Neural cell (in vitro differentiated cells): ENCODE measurements at regions not wholly inside any gene's neighbourhood (a gene's known extent, or its start where the extent isn't known, plus 50 kb on each side); places are given as distances from the start of the nearest gene placed in this dataset.

Experiments used
- H2AFZ ChIP-seq: fragments of 200-600, 300-800 bp; sonication (generic), shearing (Covaris generic); 2 replicates; pipeline ENCODE4 v1.6.0; 2014; ENCODE audit warnings: low read depth, mild to moderate bottlenecking, antibody characterized with exemption, low read length, moderate library complexity
- H3F3A ChIP-seq: fragments of 200-600 bp; shearing (Covaris generic); 2 replicates; pipeline ENCODE4 v1.6.1; 2016; ENCODE audit warnings: mild to moderate bottlenecking, moderate library complexity, mixed read lengths, antibody characterized with exemption, low read length; ENCODE audit not compliant: insufficient read depth, poor library complexity, severe bottlenecking
- H3K27ac ChIP-seq: fragments of 200-600, 300-800 bp; sonication (generic), shearing (Covaris generic); 2 replicates; pipeline ENCODE4 v1.5.1; 2014; ENCODE audit warnings: mild to moderate bottlenecking, low read length, moderate library complexity
- H3K27me3 ChIP-seq: fragments of 300-800, 200-600 bp; sonication (generic), shearing (Covaris generic); 2 replicates; pipeline ENCODE4 v1.6.0; 2014; ENCODE audit warnings: mild to moderate bottlenecking, low read depth, low read length, moderate library complexity; ENCODE audit not compliant: insufficient read depth
- H3K36me3 ChIP-seq: fragments of 300-800, 200-600 bp; sonication (generic), shearing (Covaris generic); 2 replicates; pipeline ENCODE4 v1.5.1; 2014; ENCODE audit warnings: mild to moderate bottlenecking, antibody characterized with exemption, low read length, moderate library complexity; ENCODE audit not compliant: insufficient read depth
- H3K4me2 ChIP-seq: fragments of 300-800, 200-600 bp; sonication (generic), shearing (Covaris generic); 2 replicates; pipeline ENCODE4 v1.6.0; 2014; ENCODE audit warnings: mild to moderate bottlenecking, low read length
- H3K4me3 ChIP-seq: fragments of 300-800, 200-600 bp; sonication (generic), shearing (Covaris generic); 2 replicates; pipeline ENCODE4 v1.5.1; 2014; ENCODE audit warnings: mild to moderate bottlenecking, low read length, moderate library complexity
- H3K79me2 ChIP-seq: fragments of 200-600 bp; shearing (Covaris generic); replicated peaks from 2 replicates; pipeline ENCODE4 v1.6.0; 2014; ENCODE audit warnings: mild to moderate bottlenecking, low read length, moderate library complexity; ENCODE audit not compliant: insufficient read depth
- H3K9ac ChIP-seq: fragments of 300-800, 200-600 bp; sonication (generic), shearing (Covaris generic); 2 replicates; pipeline ENCODE4 v1.6.1; 2016; ENCODE audit warnings: mild to moderate bottlenecking, low read length, mixed read lengths
- H3K9me2 ChIP-seq: fragments of 200-600 bp; shearing (Covaris generic); 2 replicates; pipeline ENCODE4 v1.6.1; 2016; ENCODE audit warnings: mild to moderate bottlenecking, low read length, mixed read lengths; ENCODE audit not compliant: insufficient read depth
- H3K9me3 ChIP-seq: fragments of 200-600, 300-800 bp; sonication (generic), shearing (Covaris generic); 2 replicates; pipeline ENCODE4 v1.6.1; 2016; ENCODE audit warnings: mild to moderate bottlenecking, mixed run types, low read length, moderate library complexity, mixed read lengths
- H4K20me1 ChIP-seq: fragments of 200-600 bp; shearing (Covaris generic); 2 replicates; pipeline ENCODE4 v1.6.1; 2016; ENCODE audit warnings: mild to moderate bottlenecking, mixed run types; ENCODE audit not compliant: insufficient read depth
- CTCF ChIP-seq: fragments of 450-650 bp; IDR thresholded peaks from 2 replicates; pipeline ENCODE4 v1.5.1; 2014; ENCODE audit warnings: antibody characterized with exemption, mild to moderate bottlenecking, moderate library complexity; ENCODE audit not compliant: poor library complexity, severe bottlenecking
- EP300 ChIP-seq: fragments of 450-650 bp; conservative IDR thresholded peaks from 2 replicates; pipeline ENCODE4 v1.6.1; 2014; ENCODE audit warnings: antibody characterized with exemption, mild to moderate bottlenecking, moderate library complexity; ENCODE audit not compliant: poor library complexity, severe bottlenecking
- EZH2 ChIP-seq: fragments of 200-600, 300-800 bp; shearing (Covaris generic), sonication (generic); IDR thresholded peaks from 2 replicates; pipeline ENCODE4 v1.6.1; 2014; ENCODE audit warnings: antibody characterized with exemption, low read length, borderline replicate concordance, mild to moderate bottlenecking; ENCODE audit not compliant: insufficient read depth, poor library complexity, severe bottlenecking
- MXI1 ChIP-seq: fragments of 450-650 bp; conservative IDR thresholded peaks from 2 replicates; pipeline ENCODE4 v1.6.1; 2014; ENCODE audit warnings: antibody characterized with exemption, mild to moderate bottlenecking; ENCODE audit not compliant: poor library complexity, severe bottlenecking
- POLR2AphosphoS5 ChIP-seq: IDR thresholded peaks from 2 replicates; pipeline ENCODE4 v1.6.1; 2012
- RAD21 ChIP-seq: fragments of 450-650 bp; conservative IDR thresholded peaks from 2 replicates; pipeline ENCODE4 v1.6.1; 2014; ENCODE audit warnings: antibody characterized with exemption, mild to moderate bottlenecking, moderate library complexity
- REST ChIP-seq: IDR thresholded peaks from 2 replicates; pipeline ENCODE4 v1.6.1; 2012; ENCODE audit warnings: borderline replicate concordance
- SMC3 ChIP-seq: fragments of 450-650 bp; conservative IDR thresholded peaks from 2 replicates; pipeline ENCODE4 v1.6.1; 2014; ENCODE audit warnings: antibody characterized with exemption, mild to moderate bottlenecking, moderate library complexity; ENCODE audit not compliant: poor library complexity
- TAF1 ChIP-seq: IDR thresholded peaks from 2 replicates; pipeline ENCODE4 v1.6.1; 2012; ENCODE audit warnings: low read depth

- Histone ChIP-seq H4K20me1 (no peaks in the 10 kb centered on the region), H3K4me3 (no peak overlapping the region), H3K27ac (no peak overlapping the region), H3K27me3 (no peaks in the 10 kb centered on the region), H3K9ac (no peak overlapping the region), H3K36me3 (no peaks in the 10 kb centered on the region), H3F3A (no peaks in the 10 kb centered on the region), H3K9me2 (no peaks in the 10 kb centered on the region), H3K79me2 (no peaks in the 10 kb centered on the region), H3K9me3 (peaks cover 3% of the 10 kb centered on the region), H3K4me2 (no peak overlapping the region), H2AFZ (no peak overlapping the region)
- TF ChIP-seq EP300 (no peak), CTCF (no peak), REST (no peak), RAD21 (no peak), EZH2 (no peak), TAF1 (no peak), POLR2AphosphoS5 (no peak), MXI1 (no peak), SMC3 (no peak)
Measured at GRCh38 chr22:47612311-47612910, 850.0 kb downstream of the TBC1D22A start.

- Histone ChIP-seq H3F3A (no peaks in the 10 kb centered on the region), H3K27me3 (no peaks in the 10 kb centered on the region), H3K36me3 (no peaks in the 10 kb centered on the region), H2AFZ (no peak overlapping the region), H3K9me3 (no peaks in the 10 kb centered on the region), H3K4me2 (no peak overlapping the region), H3K9me2 (no peaks in the 10 kb centered on the region), H3K9ac (no peak overlapping the region), H3K27ac (no peak overlapping the region), H3K79me2 (no peaks in the 10 kb centered on the region), H4K20me1 (no peaks in the 10 kb centered on the region), H3K4me3 (no peak overlapping the region)
- TF ChIP-seq EZH2 (no peak), TAF1 (no peak), POLR2AphosphoS5 (no peak), REST (no peak), CTCF (no peak), EP300 (no peak), SMC3 (no peak), RAD21 (no peak), MXI1 (no peak)
Measured at GRCh38 chr22:47610764-47611163, 848.3 kb downstream of the TBC1D22A start.
